ENCODE measurements at regions not wholly inside any gene's neighbourhood (a gene's known extent, or its start where the extent isn't known, plus 50 kb on each side); places are given as distances from the start of the nearest gene placed in this dataset.
A peak's percentile ranks its signal among the peaks of the same experiment; 100 is the strongest.
"Not testable (repeated sequence)": the region's sequence is repeated elsewhere in the genome, so short reads cannot be mapped to it uniquely, and the experiment has no call there.

- H3K4me3 ChIP-seq (ENCODE audit: low read depth, low read length), result no peak overlapping the region
- FAIRE-seq, result no peak
- H3K27me3 ChIP-seq (ENCODE audit: control insufficient read depth, insufficient read depth, low read length), result no peaks in the 10 kb centered on the region
- TF ChIP-seq CTCF (IDR thresholded peaks at IDR 0.05; ENCODE audit: insufficient read depth, low read length, severe bottlenecking), result no peak
- no peak for DNase-seq (ENCODE audit: low read depth)
- no peaks in the 10 kb centered on the region for H3K36me3 ChIP-seq (ENCODE audit: control insufficient read depth, insufficient read depth, low read length)
Measured at GRCh38 chr20:4465855-4466545, 216.9 kb upstream of the ADRA1D start.

- no peak for FAIRE-seq
- H3K36me3 ChIP-seq (ENCODE audit: control insufficient read depth, insufficient read depth, low read length), result no peaks in the 10 kb centered on the region
- no peak overlapping the region for H3K4me3 ChIP-seq (ENCODE audit: low read depth, low read length)
- no peaks in the 10 kb centered on the region for H3K27me3 ChIP-seq (ENCODE audit: control insufficient read depth, insufficient read depth, low read length)
- TF ChIP-seq CTCF (IDR thresholded peaks at IDR 0.05; ENCODE audit: insufficient read depth, low read length, severe bottlenecking), result no peak
- no peak for DNase-seq (ENCODE audit: low read depth)
Measured at GRCh38 chr20:4465212-4465611, 216.1 kb upstream of the ADRA1D start.

- H3K4me3 ChIP-seq (ENCODE audit: low read depth, low read length); H3K36me3 ChIP-seq (ENCODE audit: control insufficient read depth, insufficient read depth, low read length); FAIRE-seq; H3K27me3 ChIP-seq (ENCODE audit: control insufficient read depth, insufficient read depth, low read length): not testable (repeated sequence)
- DNase-seq (ENCODE audit: low read depth), result peak; percentile 18
Measured at GRCh38 chr20:4462801-4463200, 213.7 kb upstream of the ADRA1D start.

- peak; percentile 66 for DNase-seq (ENCODE audit: low read depth)
- no peaks in the 10 kb centered on the region for H3K27me3 ChIP-seq (ENCODE audit: control insufficient read depth, insufficient read depth, low read length)
- no peak overlapping the region for H3K4me3 ChIP-seq (ENCODE audit: low read depth, low read length)
- no peaks in the 10 kb centered on the region for H3K36me3 ChIP-seq (ENCODE audit: control insufficient read depth, insufficient read depth, low read length)
- no peak for FAIRE-seq
- no peak for TF ChIP-seq CTCF (IDR thresholded peaks at IDR 0.05; ENCODE audit: insufficient read depth, low read length, severe bottlenecking)
Measured at GRCh38 chr20:4459081-4459480, 210.0 kb upstream of the ADRA1D start.

- DNase-seq (ENCODE audit: low read depth), result peak; percentile 74
- H3K27me3 ChIP-seq (ENCODE audit: control insufficient read depth, insufficient read depth, low read length), result no peaks in the 10 kb centered on the region
- H3K4me3 ChIP-seq (ENCODE audit: low read depth, low read length), result no peak overlapping the region
- TF ChIP-seq CTCF (IDR thresholded peaks at IDR 0.05; ENCODE audit: insufficient read depth, low read length, severe bottlenecking), result no peak
- no peaks in the 10 kb centered on the region for H3K36me3 ChIP-seq (ENCODE audit: control insufficient read depth, insufficient read depth, low read length)
- no peak for FAIRE-seq
Measured at GRCh38 chr20:4457566-4458543, 208.8 kb upstream of the ADRA1D start.

GRCh38 chr20:4455996-4456395 lies 206.9 kb upstream of the ADRA1D start:
- FAIRE-seq, result no peak
- DNase-seq (ENCODE audit: low read depth), result no peak
- Histone ChIP-seq H3K4me3 (ENCODE audit: low read depth, low read length) (no peak overlapping the region), H3K27me3 (ENCODE audit: control insufficient read depth, insufficient read depth, low read length) (no peaks in the 10 kb centered on the region), H3K36me3 (ENCODE audit: control insufficient read depth, insufficient read depth, low read length) (no peaks in the 10 kb centered on the region)
- no peak for TF ChIP-seq CTCF (IDR thresholded peaks at IDR 0.05; ENCODE audit: insufficient read depth, low read length, severe bottlenecking)

Measured in bronchial epithelial cell (primary cell).